DMS53 treated with DMSO at 0.1 percent for 48 hours (cell line): ENCODE measurements at regions not wholly inside any gene's neighbourhood (a gene's known extent, or its start where the extent isn't known, plus 50 kb on each side); places are given as distances from the start of the nearest gene placed in this dataset.

Source experiments
- DNase-seq: peaks from one replicate; lab custom pipeline; 2025; ENCODE audit not compliant: unreplicated experiment; lab: John Stamatoyannopoulos, UW

- no peak for DNase-seq
Measured at GRCh38 chr10:112092519-112092918, 91.0 kb downstream of the GPAM start.

- no peak for DNase-seq
Measured at GRCh38 chr10:112094984-112095383, 88.6 kb downstream of the GPAM start.

- no peak for DNase-seq
Measured at GRCh38 chr10:112095731-112096130, 87.8 kb downstream of the GPAM start.

- no peak for DNase-seq
Measured at GRCh38 chr10:112098682-112099081, 84.9 kb downstream of the GPAM start.
